ENCODE measurements at regions not wholly inside any gene's neighbourhood (a gene's known extent, or its start where the extent isn't known, plus 50 kb on each side); places are given as distances from the start of the nearest gene placed in this dataset.
"Not testable (repeated sequence)": the region's sequence is repeated elsewhere in the genome, so short reads cannot be mapped to it uniquely, and the experiment has no call there.

DNA sequence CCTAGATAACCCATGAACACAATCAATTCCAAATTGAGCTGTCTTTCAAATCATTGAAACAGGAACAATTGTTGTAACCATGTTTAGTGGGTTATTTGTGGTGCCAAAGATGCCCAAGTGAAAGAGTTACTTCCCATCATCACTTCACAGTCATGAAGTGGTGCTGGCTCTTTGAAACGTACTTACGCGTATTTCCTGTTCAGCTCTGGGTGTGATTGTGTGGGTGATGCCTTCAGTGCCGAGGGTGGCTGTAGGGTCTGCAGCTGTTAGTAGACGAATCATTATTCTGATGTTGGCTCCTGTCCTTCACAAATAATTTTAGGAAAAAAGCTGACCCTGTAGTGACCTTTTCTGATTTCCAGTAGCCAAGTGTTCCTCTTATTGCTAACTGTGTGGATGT lies 323.1 kb upstream of the KIAA1217 start:
- DNase-seq: no peak

DNA sequence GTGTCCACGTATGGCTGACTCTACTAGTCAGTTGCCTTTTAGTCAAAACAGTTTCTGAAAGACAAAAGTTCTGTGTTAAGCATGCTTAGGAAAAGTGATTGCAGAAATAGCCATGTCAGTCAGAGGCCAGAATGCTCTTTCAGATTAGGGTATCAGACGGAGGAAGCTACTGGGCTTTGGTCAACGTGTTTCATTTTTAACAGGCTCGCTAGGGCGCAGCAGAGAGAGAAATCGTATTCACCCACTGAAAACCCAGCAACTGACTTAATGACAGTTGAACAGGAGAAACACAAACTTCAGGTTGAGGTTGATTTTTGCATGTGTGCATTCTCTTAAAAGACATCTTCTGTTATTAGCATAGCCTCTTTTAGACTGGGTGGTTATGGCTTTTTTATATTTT lies 322.6 kb upstream of the KIAA1217 start:
- DNase-seq: no peak

DNA sequence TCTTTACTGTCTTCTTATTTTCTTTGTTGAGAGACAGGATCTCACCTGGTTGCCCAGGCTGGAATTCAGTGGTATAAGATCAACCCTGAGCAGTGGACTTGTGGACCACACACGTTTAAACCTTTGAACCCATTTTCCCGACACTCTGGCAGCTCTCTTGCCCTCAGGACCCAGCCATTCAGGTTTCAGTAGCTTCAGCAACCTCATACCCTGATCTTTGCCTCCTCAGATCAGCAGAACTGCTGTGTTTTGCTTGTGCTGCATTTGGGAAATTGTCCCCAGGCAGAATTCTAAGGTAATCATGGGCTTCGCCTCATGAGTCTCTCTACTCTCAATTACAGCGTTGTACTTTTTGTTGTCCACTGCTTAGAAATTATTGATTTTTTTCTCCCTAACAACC lies 317.6 kb upstream of the KIAA1217 start:
- DNase-seq: no peak

DNA sequence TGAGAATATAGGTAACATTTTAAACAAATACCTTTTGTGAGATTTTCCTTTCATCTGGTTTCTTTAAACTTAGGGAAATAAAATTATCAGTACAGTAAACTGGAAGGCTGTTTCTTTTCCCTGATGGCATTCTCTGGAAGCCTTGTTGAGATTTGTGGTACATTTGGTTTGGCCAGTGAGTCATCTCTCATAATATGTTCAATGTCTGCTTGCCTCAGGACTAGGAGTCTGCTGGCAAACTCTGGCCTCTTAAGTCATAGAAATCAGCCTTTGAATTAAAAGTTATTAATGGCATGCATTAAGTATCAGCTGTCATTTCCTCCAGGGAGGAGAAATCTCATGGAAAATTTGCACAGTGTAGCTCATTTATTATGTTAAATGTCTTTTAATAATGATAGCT lies 316.6 kb upstream of the KIAA1217 start:
- DNase-seq: no peak

DNA sequence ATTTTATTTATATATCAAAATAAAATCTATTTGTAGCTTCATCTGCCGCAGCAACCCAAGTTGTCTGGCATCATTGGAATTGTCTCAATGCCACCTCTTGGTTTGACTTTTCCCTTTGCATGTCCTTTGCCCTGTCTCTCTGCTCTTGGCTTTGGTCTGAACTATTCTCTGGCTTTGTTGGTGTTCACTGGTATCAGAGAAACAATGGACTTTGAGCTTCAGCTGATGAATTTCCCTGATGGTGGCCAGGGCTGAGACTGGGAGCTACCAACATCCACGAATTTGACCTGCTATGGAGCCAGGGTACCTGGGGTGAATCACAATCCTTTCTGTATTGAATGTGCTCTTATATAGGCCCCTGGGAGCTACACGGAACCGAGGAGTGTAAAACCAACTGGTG lies 311.7 kb upstream of the KIAA1217 start:
- DNase-seq: no peak

DNA sequence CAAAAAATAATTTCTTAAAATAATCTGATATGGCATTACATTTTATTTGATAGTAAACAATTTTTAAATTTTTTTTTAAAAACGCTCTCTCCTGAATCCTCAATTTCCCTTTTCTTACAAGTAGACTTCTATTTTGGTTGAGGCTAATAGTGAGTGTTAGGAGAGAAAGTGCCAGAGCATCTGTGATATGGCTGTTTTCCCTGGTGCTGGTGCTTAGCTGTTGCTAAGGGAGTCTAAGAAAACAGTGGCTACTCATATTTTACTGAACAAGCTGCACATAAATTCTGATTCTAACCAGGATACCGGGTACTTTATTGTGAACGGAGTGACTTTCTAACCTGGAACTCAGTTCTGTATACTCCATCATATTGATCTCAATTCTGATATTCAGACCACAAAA lies 311.1 kb upstream of the KIAA1217 start:
- no peak for DNase-seq

DNA sequence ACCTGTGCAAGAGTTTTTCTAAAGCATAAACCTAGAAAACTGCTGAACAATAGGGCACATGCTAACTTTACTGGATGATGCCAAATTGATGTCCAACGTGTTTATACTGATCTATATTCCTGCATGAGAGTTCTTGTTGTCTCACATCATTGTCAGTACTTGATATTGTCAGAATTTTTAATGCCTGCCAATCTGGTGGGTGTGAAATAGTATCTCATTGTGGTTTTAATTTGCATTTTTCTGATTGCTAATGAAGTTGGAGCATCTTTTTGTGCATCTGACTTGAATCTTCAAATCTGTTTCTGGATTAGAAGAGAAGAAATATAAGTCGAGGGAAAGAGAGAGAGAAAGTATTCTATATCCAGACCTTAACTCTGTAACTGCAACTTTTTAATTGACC lies 309.8 kb upstream of the KIAA1217 start:
- DNase-seq: no peak

DNA sequence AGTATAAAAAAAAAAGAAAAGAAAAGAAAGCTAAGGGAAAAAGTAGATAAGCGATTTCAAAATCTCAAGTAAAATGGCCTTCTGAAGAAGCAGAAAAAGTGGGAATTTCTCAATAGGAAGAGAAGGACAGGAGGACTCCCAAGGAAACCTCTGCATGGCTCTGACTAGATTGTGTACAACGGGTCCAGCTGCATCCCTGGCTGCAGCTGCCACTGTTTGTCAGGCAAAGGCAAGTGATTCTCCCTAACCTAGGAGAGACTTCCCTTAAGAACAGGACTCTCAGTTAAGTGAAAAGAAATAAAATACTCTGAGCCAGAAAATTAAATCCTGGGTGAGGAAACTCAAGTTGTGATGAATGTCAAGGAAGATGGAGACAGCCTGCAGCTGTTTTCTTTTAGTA lies 298.6 kb upstream of the KIAA1217 start:
- DNase-seq: no peak

DNA sequence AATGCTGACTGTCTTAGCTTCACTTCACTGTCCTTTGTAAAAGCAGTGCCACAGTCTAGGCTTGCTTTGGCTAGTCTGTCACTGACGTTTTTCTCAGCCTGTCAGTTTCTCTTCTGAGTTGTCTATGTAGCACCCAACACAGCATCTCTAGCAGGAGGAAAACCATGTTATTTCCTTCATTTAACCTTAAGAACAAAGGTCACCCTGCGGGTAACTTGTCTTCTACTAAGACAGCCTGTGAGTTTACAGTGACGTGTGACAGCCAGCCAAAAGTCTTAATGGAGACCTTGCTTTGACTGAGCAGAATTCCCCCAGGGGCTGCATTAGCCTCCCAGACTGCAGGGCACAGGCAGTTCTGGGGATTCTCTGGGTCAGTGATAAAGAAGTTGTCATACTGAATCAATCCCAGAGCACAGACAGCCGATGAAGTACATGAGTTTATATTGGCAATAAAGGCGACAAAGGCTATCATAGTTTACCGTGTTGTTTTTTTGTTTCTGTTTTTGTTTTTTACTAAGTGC lies 296.0 kb upstream of the KIAA1217 start:
- DNase-seq: no peak

DNA sequence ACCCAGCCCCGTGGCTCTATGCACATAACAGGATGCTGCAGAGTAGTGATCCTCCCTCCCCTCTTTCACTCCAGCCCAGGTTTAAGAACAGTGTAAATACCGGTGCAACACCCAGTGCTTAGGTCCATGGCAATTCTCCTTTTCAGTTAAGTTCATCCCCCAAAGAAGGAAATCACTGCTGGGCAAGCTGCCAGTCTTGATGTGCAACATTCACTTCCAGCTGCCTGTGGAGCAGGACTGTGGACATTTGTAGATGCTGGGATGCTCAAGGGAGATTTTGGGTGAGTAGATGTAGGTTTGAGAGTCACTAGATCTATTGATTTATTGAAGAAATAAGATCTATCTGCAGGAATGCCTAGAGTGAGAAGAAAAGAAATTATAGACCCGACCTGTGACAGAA lies 294.3 kb upstream of the KIAA1217 start:
- DNase-seq: no peak

DNA sequence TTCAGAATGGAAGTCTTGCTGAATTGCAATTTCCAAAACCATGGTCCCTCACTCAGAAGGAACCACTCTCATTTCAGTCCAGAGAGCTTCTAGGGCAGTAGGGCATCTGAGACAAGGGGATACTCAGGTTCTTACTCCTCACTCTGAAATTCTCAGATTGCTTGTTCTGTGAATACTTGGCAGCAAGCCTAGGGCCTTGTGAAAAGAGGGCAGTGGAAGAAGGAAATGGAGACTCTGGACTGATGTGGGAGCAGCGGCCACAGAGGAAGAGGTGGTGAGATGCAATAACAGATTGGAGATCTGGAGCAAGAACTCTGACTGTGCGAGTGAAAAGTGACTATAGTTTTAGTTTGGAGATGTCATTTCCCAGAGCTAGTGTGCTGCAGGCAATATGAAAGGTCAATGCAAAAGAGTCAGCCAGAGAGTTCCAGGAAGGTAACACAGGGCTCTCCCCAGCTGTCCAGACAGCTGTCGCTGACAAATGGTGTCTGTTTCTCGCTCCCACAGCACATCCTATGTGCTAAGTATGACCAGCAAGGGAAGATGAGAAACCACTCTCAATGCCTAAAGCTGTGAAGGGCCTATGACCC lies 291.6 kb upstream of the KIAA1217 start:
- peak; percentile 56 for DNase-seq

DNA sequence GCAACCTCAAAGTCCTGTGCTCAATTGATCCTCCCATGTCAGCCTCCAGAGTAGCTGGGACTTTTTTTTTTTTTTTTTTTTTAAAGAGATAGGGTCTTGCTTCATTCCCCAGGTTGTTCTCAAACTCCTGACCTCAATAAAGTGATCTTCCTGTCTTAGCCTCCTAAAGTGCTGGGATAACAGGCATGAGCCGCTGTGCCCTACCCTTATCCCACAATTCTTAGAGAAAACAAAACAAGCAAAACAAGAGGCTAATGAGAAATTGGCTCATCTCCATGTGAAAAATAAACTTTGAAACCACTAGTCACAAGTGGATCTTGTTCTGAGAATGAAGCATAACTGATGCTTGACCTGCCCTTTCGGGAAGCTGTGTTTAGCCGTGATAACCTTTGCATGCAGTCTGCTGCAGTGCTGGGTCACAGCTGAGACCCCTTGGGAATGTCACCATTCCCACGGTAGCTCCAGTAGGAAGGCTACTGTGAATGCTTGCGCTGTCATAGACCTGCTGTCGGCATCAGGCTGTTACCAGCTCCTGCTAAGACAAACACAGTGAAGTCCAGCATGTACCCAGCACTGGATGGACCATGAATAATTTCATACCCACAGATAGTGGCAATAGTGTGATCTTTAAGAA lies 290.7 kb upstream of the KIAA1217 start:
- no peak for DNase-seq

DNA sequence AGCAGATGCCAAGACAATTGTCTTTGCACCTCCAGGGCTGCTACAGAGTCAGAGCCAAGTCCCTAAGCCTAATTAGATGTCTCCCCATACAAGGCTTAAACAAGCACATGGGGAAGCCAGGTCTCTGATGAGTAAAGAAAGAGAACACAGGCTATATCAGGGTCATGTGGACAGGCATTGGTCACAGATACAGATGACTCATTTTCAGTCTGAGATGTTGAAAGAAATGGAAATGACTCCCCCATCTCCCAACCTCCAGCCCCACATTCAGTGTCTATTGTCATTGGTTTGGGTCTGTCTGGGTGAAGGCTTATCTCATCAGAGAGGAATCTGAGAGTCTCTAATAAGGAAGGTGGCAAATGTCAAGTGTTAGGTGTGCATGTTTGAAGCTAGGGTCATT lies 290.1 kb upstream of the KIAA1217 start:
- no peak for DNase-seq

DNA sequence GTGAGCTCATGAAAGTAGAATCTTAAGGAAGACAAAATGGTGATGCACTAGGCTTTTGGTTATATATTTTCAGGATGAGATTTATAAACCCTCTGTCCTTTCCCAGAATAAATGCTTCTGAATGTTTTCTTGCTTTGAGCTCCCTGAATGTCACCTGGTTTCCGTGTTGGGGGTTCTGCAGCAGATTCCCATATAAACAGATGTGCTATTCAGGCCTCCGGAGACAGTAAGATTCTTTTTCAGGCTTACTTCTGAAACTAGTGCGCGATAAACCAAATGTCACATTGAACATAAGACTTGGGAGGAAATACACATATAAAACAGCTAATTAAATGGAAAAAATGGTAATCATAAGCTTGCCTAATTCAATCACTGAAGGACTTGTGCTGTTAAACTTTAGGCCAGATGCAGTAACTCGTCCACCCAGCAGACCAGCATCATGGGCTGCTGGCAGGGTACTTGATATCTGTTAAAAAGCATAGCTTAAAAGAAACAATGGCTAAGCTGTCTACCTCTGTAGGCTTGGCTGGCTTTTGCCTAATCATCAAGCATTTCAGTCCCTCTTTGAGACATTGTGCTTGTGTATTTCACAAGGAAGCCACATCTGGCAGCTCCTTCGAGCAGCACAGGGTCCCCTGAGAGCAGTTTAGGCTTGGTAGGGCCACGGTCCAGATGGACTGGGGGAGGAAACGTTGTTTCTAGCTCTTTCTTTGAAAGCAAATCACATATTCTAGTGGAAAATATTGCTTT lies 281.2 kb upstream of the KIAA1217 start:
- peak; percentile 66 for DNase-seq

DNA sequence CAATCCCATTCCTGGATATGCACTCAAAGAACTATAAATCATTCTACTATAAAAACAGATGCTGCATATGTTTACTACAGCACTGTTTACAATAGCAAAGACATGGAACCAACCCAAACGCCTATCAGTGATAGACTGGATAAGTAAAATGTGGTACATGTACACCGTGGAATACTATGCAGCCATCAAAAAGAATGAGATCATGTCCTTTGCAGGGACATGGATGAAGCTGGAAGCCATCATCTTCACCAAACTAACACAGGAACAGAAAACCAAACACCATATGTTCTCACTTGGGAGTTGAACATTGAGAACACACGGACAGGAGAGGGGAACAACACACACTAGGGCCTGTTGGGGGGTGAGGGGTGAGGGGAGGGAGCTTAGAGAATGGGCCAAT lies 274.9 kb upstream of the KIAA1217 start:
- DNase-seq: not testable (repeated sequence)

DNA sequence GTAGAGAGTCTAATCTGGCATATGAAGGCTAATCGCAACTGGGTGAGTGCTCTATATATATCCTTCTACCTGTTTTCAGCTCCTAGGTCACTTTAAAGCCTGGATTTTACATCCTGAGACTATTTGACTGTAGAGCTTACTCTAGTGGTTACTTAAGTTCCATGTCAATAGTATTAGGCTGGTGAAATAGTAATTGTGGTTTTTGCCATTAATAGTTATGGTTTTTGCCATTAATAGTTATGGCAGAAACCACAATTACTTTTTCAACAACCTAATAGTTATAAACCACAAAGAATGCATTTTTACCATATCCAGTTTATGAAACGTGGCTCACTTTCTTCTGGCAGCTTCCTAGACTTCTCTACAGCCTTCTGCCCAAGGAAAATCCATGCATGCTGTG lies 263.1 kb upstream of the KIAA1217 start:
- DNase-seq: no peak

DNA sequence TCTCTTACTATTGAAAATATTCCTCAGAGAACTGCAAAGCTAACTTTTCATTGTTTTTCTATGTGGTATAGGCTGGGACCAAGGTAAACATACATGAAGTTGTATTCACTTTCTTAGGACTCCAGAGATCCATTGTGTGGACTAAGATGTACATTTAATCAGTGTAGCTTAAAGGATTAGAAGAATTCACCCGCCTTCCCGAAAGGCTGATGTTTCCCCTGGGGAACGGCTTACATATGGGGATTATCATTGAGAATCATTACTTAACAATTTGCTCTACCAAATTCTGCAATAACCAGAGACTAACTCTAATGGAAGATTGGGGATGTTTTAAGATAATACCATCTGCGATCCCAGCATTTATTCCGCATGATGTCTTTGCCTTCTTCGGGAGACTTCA lies 257.1 kb upstream of the KIAA1217 start:
- no peak for DNase-seq

DNA sequence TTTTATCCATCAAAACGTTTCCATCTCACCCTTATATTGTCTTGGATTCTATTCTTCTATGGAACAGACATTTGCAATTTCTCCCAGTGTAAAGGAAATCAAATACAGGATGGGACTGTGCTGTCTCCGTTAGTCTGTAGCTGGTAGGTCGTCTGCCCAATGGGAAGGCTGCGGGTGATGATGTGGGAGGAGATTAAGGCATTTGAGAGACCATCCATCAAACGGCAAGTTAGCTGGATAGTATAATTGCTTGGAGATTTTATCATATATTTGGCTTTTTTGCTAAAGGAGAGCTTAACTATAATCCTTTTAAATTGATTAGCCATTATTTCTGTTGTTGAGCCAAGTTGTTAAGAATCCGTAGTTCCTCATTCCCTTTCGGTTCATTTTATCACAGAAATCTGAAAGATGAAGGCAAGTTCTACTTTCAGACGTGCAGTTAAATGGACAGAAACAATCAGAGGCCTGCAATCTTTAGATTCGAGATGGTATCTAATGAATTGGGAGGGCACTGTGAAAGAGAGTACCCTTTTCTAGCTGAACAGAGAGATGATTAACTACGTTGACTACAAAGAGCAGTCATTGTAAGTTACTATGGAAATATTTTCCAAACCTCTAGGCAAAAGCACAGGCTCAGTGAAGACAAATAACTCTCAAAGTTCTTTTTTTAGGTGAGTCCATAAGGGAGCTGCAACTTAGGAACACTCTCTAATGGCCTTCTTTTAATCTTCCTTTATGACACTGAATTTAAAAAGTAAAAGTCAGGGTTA lies 253.3 kb upstream of the KIAA1217 start:
- DNase-seq: no peak

DNA sequence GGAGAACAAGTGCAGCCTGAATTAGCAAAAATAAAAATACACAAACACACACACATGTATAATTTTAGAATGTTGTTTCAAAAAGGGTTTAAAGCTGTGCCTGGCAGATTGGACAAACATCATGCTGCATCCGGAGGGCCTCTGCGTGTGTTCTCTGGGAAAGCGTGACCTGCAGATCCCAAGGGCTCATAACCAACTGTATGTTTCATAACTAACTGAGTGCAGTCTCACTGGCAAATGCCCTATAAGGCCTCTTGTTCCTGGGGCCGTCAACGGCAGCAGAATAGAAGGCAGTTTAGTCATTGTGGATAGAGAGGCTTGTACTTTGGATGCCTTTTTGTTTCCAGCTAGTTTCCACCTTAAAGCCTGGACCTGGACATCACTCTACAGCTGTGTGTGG lies 243.8 kb upstream of the KIAA1217 start:
- no peak for DNase-seq

DNA sequence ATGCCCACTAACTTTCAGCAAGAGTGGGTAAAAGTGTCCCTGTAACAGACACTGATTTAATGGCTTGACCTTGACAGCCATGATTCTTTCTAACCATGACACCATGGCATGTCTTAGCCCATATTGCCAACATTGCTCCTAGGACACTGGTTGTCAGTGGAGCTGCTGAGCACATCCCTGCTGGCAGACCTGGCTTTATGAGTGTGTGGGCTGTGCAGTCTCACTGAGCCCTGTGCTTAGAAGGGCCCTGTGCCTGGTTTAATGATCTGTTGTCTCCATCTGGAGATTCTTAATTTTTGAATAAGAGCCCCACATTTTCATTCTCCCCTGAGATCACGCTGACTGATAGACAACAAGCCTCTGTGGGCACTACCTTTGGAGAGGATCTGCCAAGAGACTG lies 243.1 kb upstream of the KIAA1217 start:
- DNase-seq: no peak

DNA sequence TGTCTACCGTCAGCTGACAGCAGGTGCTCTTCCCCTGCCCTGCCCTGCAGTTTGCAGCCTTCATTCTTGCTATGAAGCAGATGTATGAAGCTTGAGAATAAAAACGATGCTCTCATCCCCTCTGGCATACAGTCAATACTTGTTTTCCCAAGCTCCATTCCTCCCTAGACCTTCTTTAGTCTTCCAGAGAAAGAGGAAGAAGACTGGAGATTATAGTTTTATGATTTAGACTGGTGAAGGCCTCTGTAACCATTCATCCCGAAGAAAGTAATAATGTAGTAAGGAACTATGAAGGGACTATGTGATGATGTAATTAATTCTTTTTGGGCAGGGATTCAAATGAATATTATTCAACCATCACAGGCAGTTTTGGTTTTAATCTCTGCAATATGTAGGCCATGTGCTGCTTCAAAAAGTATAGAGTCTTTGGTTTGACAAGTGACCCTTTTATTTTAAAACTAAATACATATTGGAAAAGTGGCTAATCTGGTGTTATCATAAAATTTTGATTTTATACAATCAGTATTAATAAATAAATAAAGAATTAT lies 242.4 kb upstream of the KIAA1217 start:
- DNase-seq: no peak

DNA sequence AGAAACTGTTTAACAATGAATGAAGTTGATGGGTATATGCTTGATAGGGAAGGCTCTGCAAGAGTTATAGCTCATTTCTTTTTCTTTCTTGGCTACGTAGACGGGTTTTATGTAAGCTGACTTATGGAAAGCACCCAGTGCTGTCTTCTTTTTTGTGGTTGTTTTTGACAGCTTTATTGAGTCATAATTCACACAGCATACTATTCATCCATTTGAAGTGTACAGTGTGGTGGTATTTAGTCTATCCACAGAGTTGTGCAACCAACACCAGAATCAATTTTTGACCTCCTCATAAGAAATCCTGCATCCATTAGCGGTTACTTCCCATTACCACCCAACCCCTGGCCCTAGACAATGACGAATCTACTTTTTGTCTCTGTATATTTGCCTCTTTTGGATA lies 240.6 kb upstream of the KIAA1217 start:
- DNase-seq: no peak

DNA sequence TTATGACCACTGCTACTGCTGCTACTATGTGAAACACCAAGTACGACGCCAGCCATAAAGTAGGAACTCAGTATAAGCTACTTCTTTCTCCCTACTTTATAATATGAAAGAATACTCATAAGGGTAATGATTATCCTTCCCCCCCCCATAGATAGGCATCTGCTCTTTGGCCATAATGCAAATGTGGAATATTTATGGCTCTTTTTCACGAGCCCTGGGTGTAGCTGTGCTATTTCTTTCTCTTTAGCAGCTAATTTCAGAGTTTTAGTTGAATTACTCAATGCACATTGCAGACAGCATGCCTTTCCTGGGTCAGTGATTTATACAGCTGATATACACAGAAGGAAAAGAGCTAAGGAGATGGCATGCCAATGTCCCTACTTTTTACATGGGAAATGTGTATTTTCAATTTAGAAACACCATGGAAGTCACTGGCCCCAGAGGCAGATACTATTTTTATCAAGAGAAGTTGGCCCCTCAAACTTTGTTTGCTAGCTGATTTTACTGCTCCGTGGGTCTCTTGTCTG lies 234.1 kb upstream of the KIAA1217 start:
- no peak for DNase-seq
